NCI-H2081 (cell line): ENCODE measurements at regions not wholly inside any gene's neighbourhood (a gene's known extent, or its start where the extent isn't known, plus 50 kb on each side); places are given as distances from the start of the nearest gene placed in this dataset.

Source experiments
- DNase-seq, 2 experiments: peaks; one replicate each; lab custom pipeline; 2025; lab: John Stamatoyannopoulos, UW

- no peak for DNase-seq
These were observed 275.0 kb downstream of the FAM76B start for GRCh38 chr11:95514416-95515110.

- no peak for DNase-seq
These were observed 276.9 kb downstream of the FAM76B start for GRCh38 chr11:95512682-95513081.

- no peak for DNase-seq
These were observed 277.4 kb downstream of the FAM76B start for GRCh38 chr11:95512177-95512576.

- DNase-seq, result no peak
These were observed 277.4 kb upstream of the SESN3 start for GRCh38 chr11:95508219-95508890.

GRCh38 chr11:95507794-95508193 lies 276.8 kb upstream of the SESN3 start:
- no peak for DNase-seq

GRCh38 chr11:95506777-95507176 lies 275.8 kb upstream of the SESN3 start:
- DNase-seq, result no peak

GRCh38 chr11:95505927-95506426 lies 275.0 kb upstream of the SESN3 start:
- no peak for DNase-seq

- DNase-seq, result no peak
These were observed 272.0 kb upstream of the SESN3 start for GRCh38 chr11:95503047-95503446.

GRCh38 chr11:95502522-95502921 lies 271.5 kb upstream of the SESN3 start:
- DNase-seq, result no peak

- DNase-seq, result no peak
These were observed 270.8 kb upstream of the SESN3 start for GRCh38 chr11:95501761-95502266.

- DNase-seq, result no peak
These were observed 269.5 kb upstream of the SESN3 start for GRCh38 chr11:95500466-95500865.

GRCh38 chr11:95499516-95500135 lies 268.6 kb upstream of the SESN3 start:
- DNase-seq, result no peak

- no peak for DNase-seq
These were observed 267.9 kb upstream of the SESN3 start for GRCh38 chr11:95498722-95499425.

GRCh38 chr11:95496901-95497300 lies 265.9 kb upstream of the SESN3 start:
- no peak for DNase-seq

GRCh38 chr11:95495706-95496105 lies 264.7 kb upstream of the SESN3 start:
- no peak for DNase-seq

GRCh38 chr11:95494856-95495255 lies 263.9 kb upstream of the SESN3 start:
- DNase-seq, result no peak

- DNase-seq, result no peak
These were observed 263.2 kb upstream of the SESN3 start for GRCh38 chr11:95494167-95494566.

- DNase-seq, result no peak
These were observed 259.6 kb upstream of the SESN3 start for GRCh38 chr11:95490625-95491024.

- no peak for DNase-seq
These were observed 256.9 kb upstream of the SESN3 start for GRCh38 chr11:95487938-95488337.

- DNase-seq, result no peak
These were observed 256.4 kb upstream of the SESN3 start for GRCh38 chr11:95487391-95487790.

GRCh38 chr11:95486979-95487378 lies 256.0 kb upstream of the SESN3 start:
- DNase-seq, result no peak

- no peak for DNase-seq
These were observed 255.5 kb upstream of the SESN3 start for GRCh38 chr11:95486466-95486865.
